ENCODE measurements at regions not wholly inside any gene's neighbourhood (a gene's known extent, or its start where the extent isn't known, plus 50 kb on each side); places are given as distances from the start of the nearest gene placed in this dataset.

GRCh38 chrX:10314530-10315104 is 157.8 kb downstream of the CLCN4 start:
- TF ChIP-seq CTCF (IDR thresholded peaks at IDR 0.05 in 8 of 11, conservative IDR thresholded peaks at IDR 0.05 in 3 of 11) (no peak), POLR2A (IDR thresholded peaks at IDR 0.05) (no peak), POLR2AphosphoS5 (IDR thresholded peaks at IDR 0.05) (no peak)

Data from spleen (tissue), 7 donors.